NCI-H2029 (cell line): ENCODE measurements at regions not wholly inside any gene's neighbourhood (a gene's known extent, or its start where the extent isn't known, plus 50 kb on each side); places are given as distances from the start of the nearest gene placed in this dataset.

Experiments
- DNase-seq: peaks from one replicate; lab custom pipeline; 2025; lab: John Stamatoyannopoulos, UW

DNA sequence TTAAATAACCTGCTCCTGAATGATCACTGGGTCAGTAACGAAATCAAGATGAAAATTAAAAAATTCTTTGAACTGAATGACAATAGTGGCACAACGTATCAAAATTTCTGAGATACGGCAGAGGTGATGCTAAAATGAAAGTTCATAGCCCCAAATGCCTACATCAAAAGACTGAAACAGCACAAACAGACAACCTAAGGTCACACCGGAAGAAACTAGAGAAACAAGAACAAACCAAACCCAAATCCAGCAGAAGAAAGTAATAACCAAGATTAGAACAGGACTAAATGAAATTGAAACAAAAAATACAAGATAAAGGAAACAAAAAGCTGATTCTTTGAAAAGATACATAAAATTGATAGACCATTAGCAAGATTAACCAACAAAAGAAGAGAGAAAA lies 324.1 kb downstream of the RBM26 start:
- no peak for DNase-seq

DNA sequence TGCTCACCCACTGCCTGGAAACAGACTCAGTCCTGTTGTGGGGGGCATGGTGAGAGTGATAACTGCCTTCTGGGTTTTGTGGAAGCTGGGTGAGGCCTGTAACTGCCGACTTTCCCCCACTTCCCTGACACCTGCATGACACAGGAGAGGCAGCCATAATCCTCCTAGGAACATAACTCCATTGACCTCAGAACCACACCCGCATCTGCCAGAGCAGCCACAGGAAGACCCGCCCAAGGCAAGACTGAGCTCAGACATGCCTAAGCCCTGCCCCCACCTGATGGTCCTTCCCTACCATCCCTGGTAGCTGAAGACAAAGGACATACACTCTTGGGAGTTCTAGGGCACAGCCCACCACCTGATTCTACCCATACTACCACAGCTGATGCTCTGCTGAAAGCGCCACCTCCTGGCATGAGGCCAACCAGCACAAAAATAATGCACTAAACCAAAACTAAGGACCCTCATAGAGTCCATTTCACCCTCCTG lies 326.7 kb downstream of the RBM26 start:
- DNase-seq = no peak

DNA sequence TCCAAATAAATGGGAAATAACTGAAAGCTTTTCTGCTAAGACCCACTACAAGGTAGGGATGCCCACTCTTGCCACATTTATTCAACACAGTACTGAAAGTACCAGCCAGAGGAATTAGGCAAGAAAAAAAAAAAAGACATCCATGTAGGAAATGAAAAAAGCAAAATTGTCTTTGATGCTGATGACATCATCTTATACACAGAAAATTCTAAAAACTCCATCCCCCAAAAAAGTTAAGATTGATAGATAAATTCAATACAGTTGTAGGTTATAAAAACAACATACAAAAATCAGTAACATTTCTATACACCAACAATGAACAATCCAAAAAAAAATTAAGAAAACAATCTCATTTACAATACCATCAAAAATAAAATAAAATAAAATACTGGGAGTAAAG lies 330.4 kb downstream of the RBM26 start:
- no peak for DNase-seq

DNA sequence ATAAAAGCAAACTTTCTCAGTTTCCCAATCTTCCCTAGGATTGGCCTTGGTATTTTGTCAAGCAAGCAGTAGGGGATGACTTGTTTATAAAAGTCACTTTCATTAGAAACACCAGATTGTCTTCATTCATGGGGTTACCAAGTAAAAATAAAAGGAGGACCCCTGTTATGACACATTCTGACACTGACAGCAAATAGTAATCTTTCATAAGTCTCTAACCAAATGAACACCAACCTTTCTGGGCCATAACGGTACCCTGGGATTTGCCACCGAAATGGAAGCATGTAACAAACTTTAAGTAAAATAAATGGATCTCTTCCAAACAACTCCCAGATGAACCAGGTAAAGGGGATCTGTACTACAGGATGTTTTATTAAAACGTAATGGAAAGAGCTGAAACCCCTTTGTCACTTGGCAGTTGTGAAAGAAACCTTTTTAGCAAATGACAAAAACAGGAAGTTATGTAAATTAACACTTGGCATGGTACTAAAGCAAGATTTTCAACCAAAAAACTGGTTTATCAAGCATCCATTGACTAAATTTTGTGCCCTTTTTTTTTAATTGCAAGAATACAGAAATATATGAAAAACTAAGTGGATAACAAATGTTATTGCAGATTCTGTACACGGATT lies 335.6 kb downstream of the RBM26 start:
- DNase-seq = no peak

DNA sequence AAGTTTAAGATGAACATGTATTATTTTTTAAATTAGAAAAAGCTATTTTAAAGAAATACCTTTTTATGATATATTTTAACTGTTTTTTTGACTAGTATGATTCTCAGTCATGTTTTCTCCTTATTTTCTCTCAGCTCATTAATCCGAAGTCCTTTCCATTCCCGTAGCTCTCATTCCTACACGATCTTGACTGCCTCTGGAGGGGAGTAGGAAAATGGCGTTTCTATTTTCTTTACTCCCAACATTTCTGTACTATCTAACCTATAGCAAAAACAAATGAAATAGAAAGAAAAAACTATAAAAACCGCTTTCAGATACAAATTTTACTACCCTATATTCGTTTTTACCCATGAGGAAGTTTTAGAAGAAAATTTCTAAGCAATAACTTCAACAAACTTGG lies 343.8 kb downstream of the RBM26 start:
- DNase-seq = no peak

DNA sequence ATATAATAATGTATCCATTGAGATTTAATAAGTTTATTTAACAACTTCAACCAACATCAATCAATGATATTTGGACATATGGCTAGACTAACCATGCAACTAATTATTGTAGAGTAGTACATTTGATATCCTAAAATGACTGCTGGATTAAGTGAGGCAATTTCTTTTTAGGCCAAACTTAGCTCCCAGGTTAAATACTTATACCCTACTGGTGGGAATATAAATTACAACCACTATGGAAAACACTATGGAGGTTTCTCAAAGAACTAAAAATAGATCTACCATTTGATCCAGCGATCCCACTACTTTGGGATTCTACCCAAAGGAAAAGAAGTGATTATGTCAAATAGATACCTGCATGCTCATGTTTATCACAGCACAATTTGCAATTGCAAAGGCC lies 345.8 kb downstream of the RBM26 start:
- no peak for DNase-seq

DNA sequence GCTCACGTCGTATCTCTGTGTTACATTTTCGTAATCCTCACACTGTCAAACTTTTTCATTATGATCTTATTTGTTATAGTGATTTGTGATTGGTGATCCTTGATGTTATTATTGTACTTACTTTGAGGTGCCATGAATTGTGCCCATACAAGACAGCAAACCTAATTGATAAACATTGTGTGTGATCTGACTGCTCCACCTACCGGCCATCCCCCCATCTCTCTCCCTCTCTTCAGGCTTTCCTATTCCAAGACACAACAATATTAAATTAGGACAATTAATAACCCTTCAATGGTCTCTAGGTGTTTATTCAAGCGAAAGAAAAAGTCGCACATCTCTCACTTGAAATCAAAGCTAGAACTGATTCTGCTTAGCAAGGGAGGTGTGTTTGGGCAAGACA lies 349.3 kb downstream of the RBM26 start:
- DNase-seq = no peak

DNA sequence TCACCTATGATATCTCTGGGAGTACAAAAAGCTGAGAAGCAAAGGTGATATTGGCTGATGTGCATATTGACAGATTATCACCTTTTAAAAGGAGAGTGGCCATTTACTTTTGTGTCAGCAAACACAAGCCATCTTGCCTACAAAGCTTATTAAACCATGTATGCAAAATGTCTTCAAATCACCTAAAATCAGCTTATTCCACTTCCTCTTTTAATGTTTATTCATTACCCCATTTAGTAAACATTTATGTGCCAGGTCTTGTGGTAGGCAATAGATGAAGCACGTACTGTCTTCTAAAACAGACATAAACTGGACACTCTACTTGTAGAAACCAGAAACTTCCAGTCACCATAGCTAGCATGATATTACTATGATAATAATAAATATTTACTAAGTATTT lies 354.6 kb downstream of the RBM26 start:
- DNase-seq = no peak

DNA sequence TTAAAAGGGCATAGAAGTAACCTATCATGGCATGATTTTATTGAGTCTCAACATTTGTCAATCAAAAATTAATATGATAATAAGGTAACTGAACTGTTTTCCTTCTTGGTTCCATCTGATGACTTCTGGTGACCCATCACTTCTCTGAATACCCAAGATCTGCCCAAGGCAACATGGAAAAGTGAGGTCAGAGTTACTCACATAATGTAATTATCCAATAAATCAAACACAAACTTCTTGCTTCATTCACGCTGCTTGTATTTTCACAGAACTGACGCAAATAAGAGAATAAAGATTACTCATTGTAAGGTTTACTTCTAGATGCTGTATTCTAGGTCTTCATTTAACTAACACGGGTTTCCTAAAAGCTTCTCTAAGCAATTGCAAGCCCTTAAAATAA lies 361.6 kb downstream of the RBM26 start:
- no peak for DNase-seq

DNA sequence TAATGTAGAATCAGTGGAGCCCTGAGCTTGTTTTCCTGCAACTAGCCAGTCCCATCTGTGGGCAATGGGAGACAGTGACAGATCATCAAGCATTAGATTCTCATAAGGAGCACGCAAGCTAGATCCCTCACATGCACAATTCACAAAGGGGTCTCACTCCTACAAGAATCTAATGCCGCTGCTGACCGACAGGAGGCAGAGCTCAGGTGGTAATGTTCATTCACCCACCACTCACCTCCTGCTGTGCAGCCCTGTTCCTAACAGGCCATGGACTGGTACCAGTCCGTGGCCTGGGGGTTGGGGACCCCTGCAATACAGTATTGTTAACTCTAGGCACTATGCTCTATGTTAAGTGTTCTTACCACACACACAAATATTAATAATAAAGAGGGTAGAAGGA lies 362.8 kb downstream of the RBM26 start:
- DNase-seq = no peak

DNA sequence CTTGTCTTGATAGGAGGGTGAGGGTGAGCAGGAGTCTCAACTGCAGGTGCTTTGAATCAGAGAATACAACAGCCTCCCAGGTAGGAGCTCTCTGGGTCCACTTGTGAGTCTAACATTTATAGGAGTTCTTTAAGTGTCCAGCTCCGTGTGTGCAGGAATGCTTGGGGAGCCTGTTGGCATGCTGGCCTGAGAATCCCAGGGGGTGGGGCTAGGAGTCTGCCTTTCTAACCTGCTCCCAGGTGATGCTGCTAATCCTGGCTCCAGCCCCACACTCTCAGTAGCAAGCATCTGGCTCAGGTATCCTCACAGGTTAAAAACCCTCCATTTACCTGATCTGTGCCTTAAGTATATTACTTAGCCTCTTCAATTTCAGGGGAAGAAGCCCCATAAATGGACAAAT lies 368.9 kb downstream of the RBM26 start:
- DNase-seq = no peak

DNA sequence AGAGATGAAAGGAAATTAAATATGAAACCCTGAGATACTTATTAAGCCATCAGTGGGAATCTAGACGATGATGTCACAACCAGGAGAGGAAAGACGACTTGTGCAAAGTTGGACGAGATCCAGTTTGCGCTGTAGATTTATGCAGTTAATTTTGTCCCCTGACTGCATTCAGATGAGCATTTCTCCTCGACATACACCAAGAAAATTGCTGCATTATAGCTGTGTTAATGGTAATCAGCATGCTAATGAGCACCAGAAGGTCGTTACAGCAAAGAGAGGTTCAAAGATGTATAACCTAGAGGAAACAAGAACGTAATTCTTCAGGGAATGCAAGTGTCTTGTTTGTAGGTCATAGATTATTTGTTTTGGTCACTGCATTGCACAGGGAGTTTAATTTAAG lies 371.7 kb downstream of the RBM26 start:
- no peak for DNase-seq

DNA sequence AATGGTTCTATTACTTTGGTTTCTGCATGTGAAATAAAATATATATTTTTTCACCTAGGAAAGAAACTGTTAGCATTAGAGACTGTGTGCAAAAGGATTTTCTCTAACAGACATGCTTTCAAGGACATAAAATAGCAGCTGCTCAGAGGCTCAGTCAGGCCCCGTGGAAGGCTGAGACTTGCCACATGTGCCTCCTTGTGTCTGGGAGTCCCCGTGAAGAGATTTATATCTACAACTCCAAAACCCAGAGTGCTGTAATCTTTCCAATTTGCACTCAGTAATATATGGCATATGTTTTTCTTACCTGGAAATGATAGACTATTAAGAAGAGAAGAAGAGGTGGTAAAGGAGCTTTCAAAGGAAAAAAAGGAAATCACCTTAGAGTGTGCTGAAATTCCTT lies 371.6 kb upstream of the OBI1 start:
- DNase-seq = no peak

DNA sequence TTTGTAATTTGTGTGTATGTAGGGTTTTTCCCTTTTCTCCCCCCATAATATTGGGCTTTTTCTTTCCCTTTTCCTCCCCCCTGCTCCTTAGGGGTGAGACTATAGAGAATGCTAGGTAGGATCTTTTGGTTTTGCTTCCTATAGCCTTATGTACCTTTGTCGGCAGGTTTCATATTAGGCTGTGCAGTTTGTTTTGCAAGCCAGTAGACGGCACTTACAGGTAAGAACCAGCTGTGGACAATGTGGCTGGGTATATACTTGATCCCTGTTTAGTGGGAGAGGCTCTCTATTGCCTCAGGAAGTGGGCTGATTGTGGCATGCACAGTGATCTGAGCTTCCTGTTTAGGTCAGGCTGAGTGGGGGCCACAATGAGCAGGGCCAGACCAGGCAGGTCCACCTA lies 359.2 kb upstream of the OBI1 start:
- no peak for DNase-seq

DNA sequence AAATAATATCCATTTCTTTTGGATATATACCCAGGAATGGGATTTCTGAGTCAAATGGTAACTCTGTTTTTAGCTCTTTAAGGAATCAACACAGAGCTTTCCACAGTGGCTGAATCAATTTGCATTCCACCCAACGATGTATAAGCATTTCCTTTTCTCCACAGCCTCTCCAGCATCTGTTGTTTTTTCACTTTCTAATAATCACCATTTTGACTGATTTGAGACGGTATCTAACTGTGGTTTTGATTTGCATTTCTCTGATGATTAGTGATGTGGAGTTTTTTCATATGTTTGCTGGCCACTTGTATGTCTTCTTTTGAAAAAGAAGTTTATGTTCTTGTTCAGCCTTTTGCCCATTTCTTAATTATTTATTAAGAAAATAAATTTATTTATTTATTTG lies 352.2 kb upstream of the OBI1 start:
- no peak for DNase-seq

DNA sequence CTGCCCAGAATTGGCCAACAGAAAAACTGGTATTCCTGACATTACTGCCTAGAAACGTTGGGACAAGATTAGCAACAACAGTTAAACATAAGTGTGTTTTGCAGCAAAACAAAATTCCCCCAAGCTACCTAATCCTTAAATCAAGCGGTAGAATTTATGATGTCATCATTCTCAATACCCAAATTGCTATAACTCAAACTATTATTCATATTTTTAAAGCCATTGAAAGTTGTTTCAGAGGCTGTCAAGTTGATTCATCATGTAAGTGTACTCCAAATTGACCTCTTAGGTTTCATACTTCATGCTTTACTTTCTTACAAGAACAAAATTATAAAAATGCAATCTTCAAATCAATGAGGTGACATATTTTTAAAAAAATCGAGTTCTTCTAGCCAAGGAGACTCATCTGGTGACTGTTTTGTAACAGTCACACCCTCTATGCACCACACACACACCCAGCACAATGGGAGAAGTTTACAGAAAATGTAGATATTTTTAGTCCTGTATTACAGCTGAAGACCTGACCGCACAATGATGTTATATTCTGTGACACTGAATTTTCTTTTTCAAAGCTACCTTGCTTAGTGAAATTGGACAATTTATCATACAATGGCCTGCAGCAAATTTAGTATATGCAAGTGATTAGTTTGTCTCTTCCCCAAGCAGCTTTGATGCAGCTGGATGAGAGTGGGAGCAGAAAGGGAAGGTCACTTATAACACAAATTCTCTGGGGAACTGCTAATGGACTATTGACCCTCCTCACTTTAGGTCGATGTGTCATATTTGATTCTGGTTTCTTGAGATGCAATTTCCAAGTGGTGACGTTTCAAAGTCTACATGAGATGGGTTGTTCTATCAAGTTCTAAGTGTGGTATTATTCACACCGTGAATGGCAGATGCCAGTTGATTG lies 345.3 kb upstream of the OBI1 start:
- DNase-seq = no peak

DNA sequence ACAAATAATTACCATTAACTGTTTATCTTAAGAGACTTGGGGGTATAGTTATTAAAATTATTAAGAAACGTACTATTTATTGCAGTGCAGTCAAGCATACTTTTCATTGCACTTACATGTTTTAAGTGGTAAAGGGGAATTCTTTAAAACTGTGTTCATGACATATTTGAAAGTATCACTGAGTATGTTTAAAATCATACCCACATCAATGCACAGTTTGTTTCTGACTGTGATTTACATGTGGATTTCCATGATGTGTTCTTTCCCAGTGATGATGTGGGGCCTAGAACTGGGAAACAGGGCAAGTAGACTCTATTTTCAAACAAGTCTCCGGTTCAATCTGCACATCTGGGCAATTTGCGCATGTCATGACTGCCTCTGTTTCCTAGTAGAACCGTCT lies 340.5 kb upstream of the OBI1 start:
- DNase-seq = no peak

DNA sequence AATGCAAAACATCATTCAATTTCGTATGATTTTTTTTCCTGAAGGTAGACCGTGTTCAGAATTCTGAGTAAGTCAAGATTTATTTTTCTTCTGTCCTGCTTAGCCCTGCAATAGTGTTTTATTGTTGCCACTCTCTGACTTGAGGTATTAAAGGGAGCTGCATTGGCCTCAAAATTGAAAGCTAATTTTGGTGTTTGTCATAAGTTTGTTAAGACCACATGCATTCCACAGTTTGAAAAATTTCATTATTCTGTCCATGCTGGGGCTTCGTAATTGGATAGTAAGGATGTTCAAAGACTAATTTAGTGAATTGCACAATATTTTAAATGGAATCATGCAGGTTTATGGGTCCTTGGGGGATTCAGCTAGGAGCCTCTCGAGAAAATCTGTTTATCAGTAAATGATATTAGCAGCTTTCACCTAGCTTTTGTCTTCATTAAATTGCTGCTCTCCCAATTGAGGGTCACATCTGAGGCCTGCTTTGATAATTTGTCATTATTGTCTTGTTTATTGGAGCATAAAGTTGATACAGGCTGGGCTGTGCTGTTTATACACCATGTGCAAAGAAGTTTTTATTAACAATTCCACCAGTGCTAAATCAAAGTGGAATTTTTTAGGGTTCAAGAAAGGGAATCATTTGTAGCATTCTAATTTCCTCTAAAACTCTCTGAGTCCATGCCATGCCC lies 339.8 kb upstream of the OBI1 start:
- no peak for DNase-seq

DNA sequence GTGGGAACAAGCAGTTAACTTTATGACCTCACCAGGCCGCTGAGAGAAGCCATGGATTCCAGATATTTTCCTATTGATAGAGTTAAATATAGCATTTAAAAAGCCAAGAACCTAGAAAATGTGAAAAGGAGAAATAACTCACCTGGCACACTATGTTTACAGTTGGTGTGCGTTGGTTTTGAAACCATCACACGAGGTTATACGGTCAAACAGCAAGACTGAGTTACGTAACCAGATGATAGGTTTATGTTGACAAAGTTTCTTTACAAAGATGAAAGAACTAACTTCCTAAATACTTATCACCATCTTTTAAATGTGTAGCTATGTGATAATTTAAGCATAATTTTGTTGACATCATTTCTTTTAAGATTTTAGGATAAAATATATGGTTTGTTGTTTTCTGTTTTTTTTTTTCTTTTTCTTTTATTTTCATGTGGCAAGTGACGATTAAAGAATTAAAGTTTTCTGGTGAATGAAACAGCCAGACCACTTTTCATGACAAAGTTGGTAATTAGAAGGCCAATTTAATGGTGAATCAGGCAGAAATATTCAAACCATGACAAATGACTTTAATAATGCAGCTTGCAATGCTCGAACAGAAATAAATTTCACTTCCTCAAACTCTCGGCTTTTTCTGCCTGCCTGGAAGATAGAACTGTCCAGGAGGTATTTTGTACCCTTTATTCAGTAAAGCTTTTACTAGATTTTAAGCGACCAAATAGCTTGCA lies 339.1 kb upstream of the OBI1 start:
- no peak for DNase-seq

DNA sequence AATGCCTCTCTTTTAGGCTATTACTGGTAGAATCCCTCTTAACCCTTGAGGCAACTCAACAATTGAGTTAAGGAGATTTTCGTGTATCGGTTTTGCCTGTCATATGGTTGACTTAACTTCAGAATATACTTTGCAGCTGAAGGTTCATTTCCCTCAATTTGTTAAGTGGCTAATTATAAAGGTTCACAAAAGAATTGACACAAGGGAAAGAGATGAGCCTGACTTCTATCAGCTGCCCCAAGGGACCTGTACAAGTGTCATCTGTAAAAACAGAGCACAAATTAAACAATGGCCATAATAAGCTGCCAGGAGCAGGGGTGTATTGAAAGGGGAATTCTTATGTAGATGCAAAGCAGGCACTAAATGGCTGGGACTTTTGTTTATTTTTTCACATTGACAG lies 334.8 kb upstream of the OBI1 start:
- no peak for DNase-seq

DNA sequence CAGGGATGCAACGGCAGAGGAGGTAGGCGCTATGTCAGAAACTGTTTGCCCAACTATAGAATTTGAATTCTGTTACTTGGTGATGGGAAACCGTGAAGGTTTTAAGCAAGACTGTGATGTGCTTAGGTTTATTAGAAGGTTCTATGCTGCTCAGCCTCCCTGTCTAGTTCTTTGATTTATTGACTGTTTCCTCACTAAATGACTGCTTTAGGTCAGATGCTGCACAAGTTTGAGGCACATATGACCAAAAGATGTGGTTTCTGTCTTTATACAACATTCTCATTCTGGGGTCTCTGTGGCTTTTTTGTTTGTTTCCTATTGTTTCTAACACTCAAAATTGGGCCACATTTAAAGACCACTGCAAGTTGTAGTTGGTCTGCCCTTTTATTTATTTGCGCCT lies 323.0 kb upstream of the OBI1 start:
- no peak for DNase-seq

DNA sequence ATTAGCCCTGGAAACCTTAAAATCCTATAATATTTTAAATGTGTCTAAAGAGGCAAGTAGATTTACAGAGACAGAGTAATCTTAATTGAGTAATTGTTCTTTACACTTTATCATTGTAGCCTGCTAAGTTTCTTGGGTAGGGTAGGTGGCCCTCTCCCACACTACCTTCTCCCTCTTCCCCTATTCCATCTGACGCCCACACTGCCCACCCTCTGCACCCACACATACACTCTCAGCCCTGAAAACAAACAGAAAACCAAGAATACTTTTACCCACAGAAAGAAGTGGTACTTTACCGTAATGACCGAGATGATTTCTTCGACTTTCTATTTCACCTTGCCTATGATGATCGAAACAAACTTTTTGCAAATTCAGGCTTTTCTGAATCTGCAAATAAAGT lies 320.4 kb upstream of the OBI1 start:
- DNase-seq = no peak
